NCI-H187 (cell line): ENCODE measurements at regions not wholly inside any gene's neighbourhood (a gene's known extent, or its start where the extent isn't known, plus 50 kb on each side); places are given as distances from the start of the nearest gene placed in this dataset.

Experiments used
- DNase-seq, 2 experiments: peaks; one replicate each; lab custom pipeline; 2025; lab: John Stamatoyannopoulos, UW

DNA sequence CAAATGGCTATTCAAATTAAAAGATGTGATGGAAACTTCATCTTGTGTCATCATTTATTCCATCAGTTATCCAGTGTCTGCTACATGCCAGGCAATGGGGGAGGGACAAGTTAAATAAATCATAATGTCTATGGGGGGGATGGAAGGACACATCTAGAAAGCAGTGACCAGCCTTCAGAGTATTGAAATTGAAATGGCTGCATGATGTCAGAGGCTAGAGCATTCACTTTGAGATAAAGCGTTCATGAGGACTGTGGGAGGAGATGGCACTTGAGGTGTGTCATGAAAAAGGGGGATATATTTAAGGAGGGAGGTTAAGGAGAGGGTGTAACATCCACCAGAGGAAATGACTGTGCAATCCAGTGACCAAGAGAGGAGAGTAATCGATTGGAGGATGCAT is 50.6 kb downstream of the SLIT2 start:
- DNase-seq = no peak

DNA sequence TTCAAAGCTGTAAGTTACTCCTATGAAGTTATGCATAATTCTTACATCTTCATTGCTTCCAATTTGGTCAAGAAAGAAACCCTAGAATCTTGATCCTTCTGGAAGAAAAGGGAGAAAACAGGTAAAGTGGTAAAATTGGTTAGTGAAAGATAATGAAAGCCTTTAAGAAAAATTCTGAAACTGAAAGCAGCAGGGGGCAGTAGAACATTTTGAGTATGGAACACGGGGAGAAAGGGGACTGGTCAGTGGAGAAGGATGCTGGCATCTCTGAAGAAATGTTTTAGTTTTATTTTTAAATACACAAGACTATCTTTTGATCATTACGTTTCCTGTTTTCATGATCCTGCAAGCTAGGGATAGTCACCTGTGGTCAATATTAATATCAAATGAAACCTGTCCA is 54.3 kb downstream of the SLIT2 start:
- DNase-seq = peak in 1 of 2 experiments; percentile 31

DNA sequence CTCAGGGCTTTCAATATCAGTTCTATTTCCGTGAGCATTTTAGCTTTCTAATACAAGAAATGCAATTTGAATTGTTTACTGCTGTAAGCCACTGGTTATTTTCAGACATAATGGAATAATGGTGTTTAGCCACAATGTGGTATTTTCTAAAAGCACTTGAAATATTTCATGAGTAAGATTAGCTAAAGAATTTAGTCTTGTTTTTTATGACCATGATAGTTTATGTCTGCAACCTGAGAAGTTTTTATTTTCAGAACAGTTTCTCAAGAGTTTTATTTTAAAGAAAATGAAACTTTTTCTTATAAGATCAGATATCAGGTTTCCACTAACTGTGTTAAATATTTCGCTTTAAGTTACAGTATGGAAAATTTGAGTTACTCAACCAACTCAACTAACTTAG is 60.2 kb downstream of the SLIT2 start:
- DNase-seq = no peak

DNA sequence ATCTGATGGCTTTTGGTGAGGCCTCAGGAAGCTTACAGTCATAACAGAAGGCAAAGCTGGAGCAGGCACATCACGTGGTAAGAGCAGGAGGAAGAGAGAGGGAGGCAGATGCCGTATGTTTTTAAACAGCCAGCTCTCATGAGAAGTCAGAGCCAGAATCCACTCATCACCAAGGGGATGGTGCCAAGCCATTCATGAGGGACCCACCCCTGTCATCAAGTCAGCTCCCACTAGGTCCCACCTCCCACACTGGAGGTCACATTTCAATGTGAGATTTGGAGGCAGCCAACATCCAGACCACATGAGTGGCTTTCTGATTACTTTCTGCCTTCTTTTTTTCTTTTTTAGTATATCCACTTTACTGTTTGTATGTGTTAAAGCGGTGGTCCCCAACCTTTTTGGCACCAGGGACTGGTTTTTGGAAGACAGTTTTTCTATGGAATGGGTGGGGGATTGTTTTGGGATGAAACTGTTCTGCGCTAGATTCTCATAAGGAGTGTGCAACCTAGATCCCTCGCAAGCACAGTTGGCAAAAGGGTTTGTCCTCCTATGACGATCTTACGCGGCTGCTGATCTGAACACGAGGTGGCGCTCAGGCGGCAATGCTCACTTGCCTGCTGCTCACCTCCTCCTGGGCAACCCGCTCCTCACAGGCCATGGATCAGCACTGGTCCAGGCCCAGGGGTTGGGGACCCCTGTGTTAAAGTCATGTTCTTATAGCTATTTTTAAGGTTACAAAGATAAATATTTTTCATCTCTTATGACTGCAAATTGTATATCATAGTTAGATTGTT is 61.7 kb downstream of the SLIT2 start:
- DNase-seq = no peak

DNA sequence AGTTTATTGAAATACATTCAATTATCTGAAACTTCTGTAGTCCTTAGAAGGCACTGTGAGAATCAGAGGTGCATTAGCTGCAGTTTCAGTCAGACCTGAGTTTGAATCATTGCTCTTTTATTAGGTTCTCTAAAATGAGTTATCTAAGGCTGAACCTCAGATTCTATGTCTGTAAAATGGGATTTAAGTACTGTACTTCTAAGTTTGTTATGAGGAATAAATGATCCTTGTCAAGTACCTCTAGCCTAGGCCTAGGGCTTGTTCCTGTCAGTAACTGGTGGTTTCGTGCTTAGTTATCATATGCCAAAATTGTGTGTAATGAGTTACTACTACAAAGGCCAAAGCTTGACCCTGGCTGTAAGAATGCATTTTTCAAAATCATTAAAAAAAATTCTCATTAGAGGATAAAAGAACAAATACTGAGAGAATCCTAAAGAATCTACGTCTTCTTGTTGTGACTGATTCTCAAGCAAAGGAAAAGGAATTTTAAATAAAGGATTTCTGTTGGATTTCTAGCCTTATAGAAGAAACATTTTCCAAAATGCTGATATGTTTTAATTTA is 65.8 kb downstream of the SLIT2 start:
- DNase-seq = no peak

DNA sequence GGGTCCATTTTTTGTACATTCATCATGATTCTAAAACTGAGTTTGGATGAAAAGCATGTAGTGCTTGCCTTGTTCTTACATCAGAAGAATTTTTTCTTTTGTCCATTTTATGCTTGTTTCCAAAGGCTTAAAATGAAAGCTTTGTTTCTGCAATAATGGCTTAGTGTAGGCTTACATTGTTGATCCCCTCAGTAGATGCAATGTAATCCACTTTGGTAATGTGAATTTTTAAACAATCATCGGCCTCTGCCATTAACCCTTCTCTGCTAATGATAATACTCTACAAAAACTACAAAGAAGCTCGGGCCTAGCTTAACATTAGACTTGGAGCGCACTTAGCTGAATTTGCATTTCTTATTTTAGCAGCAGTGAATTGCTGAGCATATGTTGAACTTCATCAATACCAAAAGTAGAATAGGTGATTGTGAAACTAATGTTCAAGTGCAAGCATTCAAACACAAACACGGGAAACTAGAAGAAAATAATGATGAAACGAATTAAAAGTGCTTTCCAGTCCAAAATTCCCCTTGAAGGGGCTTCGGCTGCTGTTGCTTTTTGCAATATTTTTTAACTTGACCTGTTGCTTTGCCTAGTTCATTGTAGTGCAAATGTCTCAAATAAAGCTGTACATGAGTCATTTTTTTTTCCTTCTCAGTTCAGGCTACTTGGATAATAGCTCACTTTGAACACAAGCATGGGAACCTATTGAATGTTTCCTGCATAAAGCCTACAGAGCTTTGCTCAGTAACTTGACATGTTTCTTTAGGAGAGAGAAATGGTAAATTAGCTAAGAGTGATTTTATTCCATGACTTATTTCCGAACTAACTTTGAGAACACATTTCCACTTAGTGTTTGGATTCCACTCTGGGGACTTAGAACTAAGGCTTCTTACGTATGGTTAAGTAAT is 66.5 kb downstream of the SLIT2 start:
- DNase-seq = no peak

DNA sequence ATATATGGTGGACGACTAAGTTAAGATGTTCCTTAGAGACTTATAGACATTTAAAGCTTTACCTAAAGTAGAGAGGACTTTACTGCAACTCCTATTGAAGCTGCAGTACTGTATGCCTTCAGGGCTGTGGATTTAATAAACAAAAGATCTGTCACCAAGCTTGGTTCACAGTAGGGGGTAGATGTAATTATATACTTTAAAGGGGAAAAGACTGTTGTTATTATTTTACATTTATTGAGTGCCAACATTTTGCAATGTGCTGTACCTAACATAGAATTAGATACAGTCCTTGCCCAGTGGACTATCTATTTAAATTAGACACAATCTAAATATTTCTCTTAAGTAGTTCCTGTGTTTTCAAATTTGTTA is 67.2 kb downstream of the SLIT2 start:
- no peak for DNase-seq

DNA sequence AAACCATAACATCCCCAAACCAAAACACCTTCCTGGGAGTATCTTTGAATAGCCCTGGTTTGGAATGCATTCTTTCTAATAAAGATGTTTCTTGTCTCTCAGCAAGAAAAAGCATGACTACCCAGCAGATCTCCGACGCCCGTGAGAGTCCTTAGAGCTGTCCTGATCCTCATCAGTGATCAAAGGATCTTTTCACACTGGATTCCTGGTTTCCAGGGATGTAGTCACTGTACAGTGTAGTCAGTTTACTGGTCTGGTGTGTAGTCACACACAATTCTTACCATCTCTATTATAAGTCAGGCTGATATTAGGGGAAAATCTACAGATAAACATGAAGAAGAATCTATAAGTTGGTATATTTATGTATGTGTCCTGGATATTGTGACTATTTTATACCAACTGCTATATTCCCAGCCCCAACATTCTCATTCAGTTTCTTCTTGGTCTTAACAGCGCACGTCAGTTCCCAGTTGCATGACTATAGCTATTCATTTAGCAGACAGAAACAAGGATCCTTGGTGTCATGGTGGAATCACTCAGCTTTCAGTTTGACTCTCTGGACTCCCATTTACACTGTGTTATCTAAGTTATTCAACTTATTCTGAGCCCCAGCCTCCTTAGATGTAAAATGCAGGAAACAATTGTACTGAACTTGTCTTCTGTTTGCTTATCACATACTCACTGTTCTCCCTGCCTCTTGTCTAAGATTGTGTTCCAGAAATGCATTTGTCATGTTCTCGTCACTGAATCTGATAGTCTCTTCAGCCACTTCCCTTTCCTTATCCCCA is 68.3 kb downstream of the SLIT2 start:
- DNase-seq = no peak

DNA sequence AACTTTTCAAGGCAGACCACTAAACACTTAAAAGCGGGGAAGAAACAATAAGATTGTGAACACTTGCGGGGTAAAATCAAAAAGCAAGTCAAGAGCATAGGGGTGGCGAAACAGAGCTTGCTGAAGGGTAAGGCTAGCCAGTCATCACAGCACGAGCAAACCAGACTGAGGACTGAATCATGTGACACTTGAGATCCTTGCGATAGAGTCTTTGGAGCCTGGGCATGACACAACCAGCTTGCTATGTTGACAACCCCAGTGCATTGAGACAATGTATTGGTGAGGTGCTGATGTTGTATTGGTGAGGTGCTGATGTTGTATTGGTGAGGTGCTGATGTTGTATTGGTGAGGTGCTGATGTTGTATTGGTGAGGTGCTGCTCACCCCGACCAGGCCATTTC is 72.3 kb downstream of the SLIT2 start:
- DNase-seq = no peak

DNA sequence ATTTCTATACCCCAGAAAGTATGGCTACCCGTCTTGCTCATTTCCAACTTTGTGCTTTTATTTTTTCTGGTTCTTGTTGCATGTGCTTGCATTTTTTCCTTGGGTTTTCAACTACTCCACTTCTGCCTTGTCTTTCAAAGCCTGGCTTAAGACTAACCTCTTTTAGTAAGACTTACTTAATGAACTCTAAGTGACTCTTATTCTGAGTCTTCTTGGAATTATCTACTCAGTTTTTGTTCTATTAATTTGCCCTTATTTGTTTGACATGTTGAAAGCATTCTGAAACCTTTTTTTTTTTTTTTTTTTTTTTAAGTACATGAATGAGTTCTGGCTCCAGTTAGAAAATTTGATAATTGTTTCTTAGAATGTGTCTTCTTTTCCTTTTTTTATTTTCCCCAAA is 74.8 kb downstream of the SLIT2 start:
- DNase-seq = no peak

DNA sequence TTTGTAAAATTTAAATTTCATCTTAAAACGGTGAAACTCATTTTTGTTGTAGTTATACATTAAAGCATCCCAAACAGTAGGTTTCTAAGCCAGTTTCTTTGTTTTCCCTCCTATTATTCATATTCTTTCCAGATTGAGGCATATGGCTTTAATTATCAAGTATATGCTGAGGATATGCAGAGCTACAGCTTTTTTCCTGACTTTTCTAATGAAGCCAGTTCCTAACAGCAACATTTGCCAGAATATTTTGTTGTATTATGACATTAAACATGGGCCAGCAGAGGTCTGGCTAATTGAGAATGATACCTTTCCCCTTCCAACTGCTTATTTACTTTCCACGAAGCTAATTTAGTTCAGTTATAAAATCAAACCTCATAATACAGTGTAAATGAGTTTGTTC is 75.3 kb downstream of the SLIT2 start:
- DNase-seq = no peak

DNA sequence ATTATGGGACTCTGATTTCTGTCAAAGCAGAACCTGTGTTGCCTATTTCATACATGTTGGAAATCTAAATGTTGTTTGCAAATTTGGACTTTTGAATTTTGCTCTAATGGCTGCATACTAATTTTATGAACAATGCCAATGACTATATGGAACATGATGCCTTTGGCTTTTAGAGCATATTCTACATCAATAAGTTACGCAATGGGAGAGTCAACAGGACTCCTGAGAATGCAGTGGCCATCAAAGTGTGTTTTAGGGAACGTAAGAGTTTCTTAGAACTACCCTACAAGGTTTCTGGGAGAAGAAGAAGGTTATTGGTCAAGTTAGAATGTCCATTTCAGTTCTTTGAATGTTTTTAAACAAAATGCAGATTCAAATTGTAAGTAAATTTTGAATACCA is 76.1 kb downstream of the SLIT2 start:
- no peak for DNase-seq

DNA sequence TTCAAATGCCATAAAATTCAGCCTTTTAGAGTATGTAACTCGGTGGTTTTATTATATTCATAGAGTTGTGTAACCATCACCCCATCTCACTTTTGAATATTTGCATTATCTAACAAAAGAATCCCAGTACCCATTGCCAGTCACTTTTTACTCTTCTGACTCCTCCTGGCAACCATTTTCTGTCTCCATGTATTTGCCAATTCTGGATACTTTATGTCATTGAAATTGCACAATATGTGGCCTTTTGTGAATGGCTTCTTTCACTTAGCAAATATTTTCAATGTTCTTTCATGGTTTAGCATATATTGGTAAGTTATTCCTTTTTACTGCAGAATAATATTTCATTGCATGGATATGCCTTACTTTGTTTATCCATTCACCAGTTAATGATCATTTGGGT is 79.9 kb downstream of the SLIT2 start:
- DNase-seq = no peak

DNA sequence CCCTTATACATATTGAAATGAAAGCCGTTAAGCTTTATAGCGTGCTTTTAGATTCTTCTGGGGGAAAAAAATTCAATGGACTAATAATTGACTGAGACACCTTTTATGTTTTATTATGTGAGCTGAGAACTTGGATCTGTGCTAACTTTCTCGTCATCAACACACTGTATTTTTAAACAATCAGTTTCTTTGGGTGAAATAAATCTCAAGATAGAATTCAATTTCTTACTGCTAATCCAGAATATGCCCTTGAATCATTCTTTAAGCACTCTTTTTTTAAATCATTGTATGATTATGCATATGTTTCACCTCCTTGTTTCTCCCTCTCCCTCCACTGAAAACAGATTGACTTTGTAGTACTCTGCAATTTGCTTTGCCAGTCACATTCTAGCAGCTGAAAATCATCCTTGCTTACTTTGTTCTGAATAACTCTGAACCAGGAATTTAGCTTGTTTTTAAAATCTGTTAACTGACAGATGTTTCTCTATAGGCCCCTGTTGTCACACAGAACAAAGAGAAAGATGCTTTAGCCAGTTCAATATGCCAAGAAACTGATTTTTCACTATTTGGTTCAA is 81.5 kb downstream of the SLIT2 start:
- no peak for DNase-seq

DNA sequence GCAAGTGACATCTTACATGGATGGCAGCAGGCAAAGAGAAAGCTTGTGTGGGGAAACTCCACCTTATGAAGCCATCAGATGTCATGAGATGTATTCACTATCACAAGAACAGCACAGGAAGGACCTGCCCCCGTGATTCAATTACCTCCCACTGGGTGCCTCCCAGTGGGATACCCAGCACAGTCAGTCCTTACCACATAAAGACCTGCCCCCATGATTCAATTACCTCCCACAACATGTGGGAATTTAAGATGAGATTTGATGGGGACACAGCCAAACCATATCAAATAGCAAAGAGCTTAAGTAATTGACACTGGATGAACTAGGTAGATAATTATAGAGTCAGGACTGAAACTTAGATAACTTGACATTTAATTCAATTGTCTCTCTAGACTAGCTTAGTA is 85.6 kb downstream of the SLIT2 start:
- no peak for DNase-seq

DNA sequence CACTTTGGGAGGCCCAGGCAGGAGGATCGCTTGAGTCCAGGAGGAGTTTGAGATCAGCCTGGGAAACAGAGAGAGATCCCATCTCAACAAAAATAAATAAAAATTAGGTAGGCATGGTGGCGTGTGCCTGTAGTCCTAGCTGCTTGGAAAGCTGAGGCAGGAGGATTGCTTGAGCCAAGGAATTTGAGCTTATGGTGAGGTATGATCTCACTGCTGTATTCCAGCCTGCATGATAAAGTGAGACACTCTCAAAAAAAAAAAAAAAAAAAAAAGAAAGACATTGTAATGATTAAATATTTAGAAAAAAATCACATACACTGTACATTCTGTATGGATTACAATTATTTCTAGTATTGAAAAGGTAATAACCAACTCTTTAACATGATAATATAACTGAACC is 87.1 kb downstream of the SLIT2 start:
- no peak for DNase-seq

DNA sequence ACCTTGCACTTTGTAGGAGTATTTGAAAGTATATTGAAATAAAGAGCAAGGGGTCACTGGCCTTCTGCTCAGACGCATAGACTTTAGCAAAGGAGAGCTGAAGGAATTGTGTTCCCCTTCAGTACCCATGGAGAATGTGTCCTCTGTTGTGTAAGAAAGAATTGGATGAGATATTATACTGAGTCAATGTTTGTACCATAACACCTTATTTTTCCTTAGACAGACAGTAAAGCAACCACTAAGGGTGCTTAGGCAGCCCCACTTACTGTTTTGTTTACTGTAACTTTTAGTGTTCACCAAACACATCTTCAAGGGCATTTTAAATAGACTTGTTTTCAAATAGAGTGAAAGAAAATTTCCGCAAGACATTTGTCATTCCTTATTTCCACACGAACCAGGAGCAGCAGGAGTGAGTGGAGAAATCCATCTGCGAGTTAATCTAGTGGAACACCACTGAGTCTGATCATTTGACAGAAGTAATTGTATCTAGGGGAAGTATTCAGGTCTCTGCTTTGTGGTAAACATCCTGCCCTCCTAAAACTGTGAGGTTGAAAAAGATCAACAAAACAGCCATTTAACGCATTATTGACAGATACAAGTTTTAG is 89.5 kb downstream of the SLIT2 start:
- DNase-seq = no peak

DNA sequence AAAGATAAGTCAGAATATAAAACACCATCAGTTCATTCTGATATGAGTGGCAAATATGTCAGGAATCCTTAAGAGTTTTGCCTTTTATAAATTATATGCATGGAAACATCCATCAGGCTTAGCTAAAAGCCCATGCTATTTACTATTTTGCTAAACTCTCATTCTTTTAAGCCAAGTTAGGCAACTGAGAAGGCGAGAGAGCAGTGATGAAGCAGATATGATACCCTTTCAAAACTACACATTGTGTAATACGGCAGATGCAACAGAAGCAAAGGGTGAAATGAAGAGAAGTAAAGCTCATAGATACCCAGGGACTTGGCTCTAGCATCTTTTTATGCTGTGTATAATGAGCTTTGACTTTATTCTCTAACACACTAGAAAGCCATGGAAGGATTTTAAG is 95.8 kb downstream of the SLIT2 start:
- no peak for DNase-seq

DNA sequence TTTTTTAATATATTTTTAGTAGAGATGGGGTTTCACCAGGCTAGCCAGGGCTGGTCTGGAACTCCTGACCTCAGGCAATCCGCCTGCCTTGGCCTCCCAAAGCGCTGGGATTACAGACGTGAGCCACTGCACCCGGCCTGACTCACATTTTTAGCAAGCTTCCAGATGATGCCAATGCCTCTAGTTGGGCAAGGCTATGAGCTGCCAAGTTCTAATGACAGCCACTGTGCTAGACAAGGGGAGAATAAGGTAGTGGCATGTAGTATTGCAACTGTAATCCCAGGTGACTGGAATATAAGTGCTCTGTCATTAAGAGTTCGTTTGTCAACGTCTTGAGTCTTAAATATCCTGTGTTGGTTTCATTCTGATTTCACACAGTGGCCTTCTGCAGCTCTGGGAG is 96.7 kb downstream of the SLIT2 start:
- no peak for DNase-seq

DNA sequence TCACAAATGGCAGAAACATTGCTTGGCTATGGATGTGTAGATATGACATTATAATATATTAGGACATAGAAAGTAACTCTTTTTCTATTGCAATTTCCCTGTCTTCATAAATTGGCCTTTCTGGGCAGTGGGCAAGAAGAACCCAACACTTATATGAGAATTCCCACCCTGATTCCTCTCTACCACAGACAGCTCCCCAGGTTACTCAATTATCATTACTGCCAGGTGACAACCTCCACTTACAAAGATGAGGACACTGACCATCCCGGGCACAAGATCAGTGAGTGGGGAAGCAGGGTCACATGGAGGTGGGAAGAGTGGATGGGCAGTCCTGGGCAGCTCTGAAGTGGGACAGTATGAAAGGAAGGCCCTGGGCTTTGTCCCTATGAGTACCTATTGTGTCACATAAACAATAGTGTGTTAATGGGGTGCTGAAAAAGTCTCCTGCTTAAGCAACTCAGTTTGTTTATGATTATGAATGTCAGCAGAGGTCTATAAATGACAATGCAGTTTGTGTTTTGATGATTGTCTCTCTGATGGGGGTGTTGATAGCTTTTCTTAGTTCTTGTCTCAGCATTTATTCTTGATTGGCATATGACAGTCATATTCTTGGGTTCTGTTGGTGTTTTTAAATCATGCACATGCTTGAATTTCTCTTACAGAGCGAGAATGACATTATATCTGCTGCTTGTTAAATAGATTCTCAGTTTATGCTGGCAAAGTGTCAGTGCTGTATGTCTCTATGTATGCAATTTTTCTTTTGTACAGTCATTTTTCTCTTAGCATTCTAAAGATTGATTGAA is 99.9 kb downstream of the SLIT2 start:
- no peak for DNase-seq

DNA sequence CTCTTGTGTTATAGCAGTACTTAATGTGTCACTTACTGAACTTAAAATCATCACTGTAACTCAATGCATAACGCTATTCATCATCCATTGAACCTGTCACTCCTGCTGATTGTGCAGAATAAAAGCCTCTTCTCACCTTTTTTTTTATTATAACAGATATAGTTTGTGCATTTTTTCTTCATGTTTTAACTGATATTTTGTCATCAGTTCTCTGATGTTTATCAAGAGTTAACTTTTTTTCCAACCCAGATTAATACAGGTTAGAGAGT is 100.4 kb downstream of the SLIT2 start:
- no peak for DNase-seq
